WI38 (cell line): ENCODE measurements at regions not wholly inside any gene's neighbourhood (a gene's known extent, or its start where the extent isn't known, plus 50 kb on each side); places are given as distances from the start of the nearest gene placed in this dataset.

Experiments
- H3K4me3 ChIP-seq: 2 replicates; pipeline ENCODE4 v1.5.1; 2011; ENCODE audit warnings: low read depth, mild to moderate bottlenecking, control low read depth, low read length
- TF ChIP-seq, protein P1 (sequence below): IDR thresholded peaks from 2 replicates; pipeline ENCODE4 v1.5.1; 2012; ENCODE audit warnings: low read depth, mild to moderate bottlenecking, control low read depth, low read length

DNA sequence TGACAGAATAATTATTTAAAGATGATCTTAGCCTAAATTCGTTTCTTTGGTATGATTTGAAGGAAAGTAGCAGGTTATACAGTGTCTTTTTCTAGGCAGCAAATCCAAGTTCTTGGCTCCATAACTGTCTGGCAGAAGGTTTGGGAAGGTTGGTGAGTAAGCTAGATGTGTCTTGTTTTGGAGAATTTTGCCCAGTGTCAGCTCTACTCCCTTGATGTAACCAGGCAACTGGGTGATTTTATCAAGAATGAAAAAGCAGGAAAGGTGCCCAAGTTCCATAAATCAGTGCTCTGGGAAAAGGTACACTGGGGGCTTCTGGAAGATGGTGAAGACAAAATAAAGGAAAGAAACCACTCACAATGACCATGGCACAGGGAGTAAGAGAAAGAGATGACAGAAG is 71.5 kb upstream of the USP47 start:
- TF ChIP-seq, protein P1, sequence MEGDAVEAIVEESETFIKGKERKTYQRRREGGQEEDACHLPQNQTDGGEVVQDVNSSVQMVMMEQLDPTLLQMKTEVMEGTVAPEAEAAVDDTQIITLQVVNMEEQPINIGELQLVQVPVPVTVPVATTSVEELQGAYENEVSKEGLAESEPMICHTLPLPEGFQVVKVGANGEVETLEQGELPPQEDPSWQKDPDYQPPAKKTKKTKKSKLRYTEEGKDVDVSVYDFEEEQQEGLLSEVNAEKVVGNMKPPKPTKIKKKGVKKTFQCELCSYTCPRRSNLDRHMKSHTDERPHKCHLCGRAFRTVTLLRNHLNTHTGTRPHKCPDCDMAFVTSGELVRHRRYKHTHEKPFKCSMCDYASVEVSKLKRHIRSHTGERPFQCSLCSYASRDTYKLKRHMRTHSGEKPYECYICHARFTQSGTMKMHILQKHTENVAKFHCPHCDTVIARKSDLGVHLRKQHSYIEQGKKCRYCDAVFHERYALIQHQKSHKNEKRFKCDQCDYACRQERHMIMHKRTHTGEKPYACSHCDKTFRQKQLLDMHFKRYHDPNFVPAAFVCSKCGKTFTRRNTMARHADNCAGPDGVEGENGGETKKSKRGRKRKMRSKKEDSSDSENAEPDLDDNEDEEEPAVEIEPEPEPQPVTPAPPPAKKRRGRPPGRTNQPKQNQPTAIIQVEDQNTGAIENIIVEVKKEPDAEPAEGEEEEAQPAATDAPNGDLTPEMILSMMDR = no peak
- H3K4me3 ChIP-seq = no peak overlapping the region

DNA sequence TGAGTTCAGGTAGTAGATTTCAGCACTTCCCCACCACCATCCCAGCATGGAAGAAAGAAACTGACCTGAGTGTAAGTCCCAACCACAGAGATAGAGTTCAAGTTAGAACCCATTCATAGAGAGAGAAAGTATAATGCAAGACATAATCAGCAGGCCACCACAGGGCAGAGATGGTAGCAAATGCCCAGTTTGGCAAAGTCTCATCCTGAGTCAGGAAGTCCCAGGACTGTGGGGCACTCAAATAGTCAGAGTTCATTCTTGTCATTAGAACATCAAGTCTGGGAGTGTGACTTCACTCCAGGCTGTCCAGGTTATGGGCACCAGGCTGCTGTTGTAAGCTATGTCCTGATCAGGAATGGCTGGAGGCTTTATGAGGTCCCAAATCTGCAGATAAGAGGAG is 72.0 kb upstream of the USP47 start:
- TF ChIP-seq, protein P1 = no peak
- H3K4me3 ChIP-seq = no peak overlapping the region

DNA sequence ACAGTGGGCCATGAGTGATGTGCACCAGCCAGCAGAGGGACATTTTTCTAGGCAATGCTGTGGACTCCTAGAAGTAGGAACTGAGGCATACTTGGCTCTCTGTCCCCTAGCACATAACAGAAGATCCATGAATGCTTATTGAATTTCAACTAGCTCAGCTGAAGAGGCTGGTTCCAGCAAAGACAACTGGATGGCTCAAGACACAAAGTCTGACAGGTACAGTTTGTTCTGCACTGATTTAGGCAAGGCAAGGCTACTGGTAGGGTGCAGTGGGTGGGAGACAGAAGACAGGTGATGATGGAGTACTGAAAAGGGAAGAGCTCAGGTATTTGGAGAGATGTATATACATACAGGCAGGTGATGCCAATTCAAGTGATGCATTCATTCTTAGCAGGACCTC is 72.4 kb upstream of the USP47 start:
- TF ChIP-seq, protein P1 = no peak
- no peak overlapping the region for H3K4me3 ChIP-seq

DNA sequence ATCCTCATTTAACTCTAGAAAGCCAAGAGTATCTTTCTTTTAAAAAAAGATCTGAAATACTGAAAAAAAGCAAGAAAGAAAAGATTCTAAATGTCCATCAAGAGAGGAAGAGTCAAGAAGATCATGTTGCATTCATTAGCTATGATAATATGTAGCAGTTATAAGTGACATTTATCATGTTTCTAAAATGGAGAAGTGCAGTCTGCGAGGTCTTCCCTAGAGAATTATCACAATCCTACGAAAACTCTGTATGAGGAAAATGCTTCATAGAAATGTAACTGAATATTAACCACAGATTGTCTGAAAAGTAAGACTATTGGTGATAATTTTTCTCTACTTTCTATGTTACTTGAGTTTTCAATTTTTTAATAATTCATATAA is 77.4 kb upstream of the USP47 start:
- TF ChIP-seq, protein P1 = no peak
- no peak overlapping the region for H3K4me3 ChIP-seq

DNA sequence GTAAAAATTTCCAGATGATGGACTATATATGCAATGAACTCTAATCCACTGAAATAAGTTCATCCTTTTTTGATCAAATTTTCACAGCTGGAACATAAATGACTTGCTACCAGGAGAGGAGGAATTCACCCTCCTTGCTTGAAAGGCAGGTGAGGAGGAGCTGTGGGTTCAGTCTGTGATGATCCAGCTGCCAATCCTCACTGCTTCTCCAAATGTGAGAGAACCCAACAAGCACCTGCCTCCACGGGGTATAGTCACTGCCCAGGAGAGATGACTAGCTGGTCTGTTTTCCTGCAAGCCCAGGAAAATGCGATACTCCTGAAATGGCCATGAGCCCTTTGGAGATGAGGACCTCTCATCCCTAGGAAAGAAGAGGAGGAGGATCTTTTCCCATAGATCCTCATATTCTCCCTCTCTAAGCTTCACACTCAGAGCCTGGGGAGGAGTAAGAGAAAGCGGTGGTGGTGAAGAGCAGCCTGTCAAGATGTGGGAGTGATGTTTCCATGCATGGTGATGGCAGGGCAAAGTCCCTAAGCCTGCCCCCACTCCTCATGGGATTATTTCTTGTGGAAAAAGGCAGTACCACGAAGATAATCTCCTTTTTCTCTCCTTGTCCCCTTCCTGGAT is 77.9 kb upstream of the USP47 start:
- TF ChIP-seq, protein P1 = no peak
- H3K4me3 ChIP-seq = no peak overlapping the region

DNA sequence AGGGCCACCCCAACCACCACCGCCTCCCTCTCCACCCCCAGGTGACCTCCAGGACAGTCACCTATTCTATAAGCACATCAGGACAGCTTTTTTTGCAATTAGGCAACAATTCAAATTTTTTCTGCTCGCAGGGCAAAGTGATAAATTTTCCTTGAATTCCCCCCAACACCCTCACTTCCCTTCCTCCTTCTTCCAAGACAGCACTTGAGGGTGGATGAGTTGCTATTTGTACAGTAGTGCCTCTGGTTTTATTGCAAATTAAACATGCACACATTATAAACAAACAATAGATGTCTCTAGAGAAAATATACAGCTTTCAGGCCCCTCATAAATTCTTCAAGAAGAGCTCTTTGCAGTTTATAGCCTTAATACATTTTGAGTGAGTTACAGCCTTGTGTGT is 80.9 kb upstream of the USP47 start:
- H3K4me3 ChIP-seq = no peak overlapping the region
- TF ChIP-seq, protein P1 = no peak

DNA sequence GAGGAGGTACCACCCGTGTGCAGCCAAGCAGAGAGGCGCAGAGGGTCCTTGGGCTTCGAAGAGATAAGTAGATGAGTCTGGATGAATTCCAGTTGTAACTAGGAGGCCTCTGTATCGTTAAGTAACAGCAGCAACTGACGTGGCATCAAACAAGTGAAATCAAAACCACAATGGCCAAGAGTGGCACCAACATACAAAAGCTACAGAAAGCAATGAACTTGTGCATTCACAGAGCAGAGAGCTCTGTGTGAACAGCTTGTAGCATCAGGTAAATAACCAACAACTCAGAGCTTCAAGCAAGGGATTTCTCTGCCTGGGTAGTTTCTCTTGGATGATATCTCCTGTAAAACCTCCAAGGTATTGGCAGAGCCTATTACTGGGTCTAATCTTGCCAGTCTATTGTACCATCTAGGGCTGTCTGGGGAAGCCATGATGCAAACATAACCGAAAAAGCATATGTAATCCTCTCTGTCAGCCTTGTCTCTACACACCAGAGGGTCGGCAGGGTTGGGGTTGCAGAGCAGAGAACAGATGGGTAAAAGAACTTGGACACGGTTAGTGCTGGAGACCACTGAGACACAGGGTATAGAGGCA is 83.1 kb upstream of the USP47 start:
- H3K4me3 ChIP-seq = no peak overlapping the region
- TF ChIP-seq, protein P1 = no peak
